DOHH2 (cell line): ENCODE measurements at regions not wholly inside any gene's neighbourhood (a gene's known extent, or its start where the extent isn't known, plus 50 kb on each side); places are given as distances from the start of the nearest gene placed in this dataset.

Experiments used
- H3F3A ChIP-seq: fragments of 200-600 bp; sonication (generic), shearing (Covaris generic); 2 replicates; pipeline ENCODE4 v1.6.0; 2016; ENCODE audit warnings: antibody characterized with exemption, mild to moderate bottlenecking; ENCODE audit not compliant: control insufficient read depth, insufficient read depth
- H3K27ac ChIP-seq: fragments of 200-600 bp; sonication (generic); 2 replicates; pipeline ENCODE4 v1.5.1; 2014; ENCODE audit warnings: low read depth, mild to moderate bottlenecking, low read length, moderate library complexity
- H3K27me3 ChIP-seq: fragments of 200-600 bp; sonication (generic); 2 replicates; pipeline ENCODE4 v1.6.1; 2014; ENCODE audit warnings: mild to moderate bottlenecking, low read length, mixed read lengths; ENCODE audit not compliant: control insufficient read depth
- H3K36me3 ChIP-seq: fragments of 200-600 bp; sonication (generic); 2 replicates; pipeline ENCODE4 v1.6.1; 2014; ENCODE audit warnings: mild to moderate bottlenecking, low read length, moderate library complexity, mixed read lengths; ENCODE audit not compliant: control insufficient read depth
- H3K4me1 ChIP-seq: fragments of 200-600 bp; sonication (generic); 2 replicates; pipeline ENCODE4 v1.6.1; 2014; ENCODE audit warnings: mild to moderate bottlenecking, low read length, mixed read lengths; ENCODE audit not compliant: control insufficient read depth
- H3K4me2 ChIP-seq: fragments of 200-600 bp; sonication (generic); 2 replicates; pipeline ENCODE4 v1.6.0; 2014; ENCODE audit warnings: mild to moderate bottlenecking, low read length, moderate library complexity
- H3K4me3 ChIP-seq: fragments of 200-600 bp; sonication (generic); 2 replicates; pipeline ENCODE4 v1.5.1; 2014; ENCODE audit warnings: mild to moderate bottlenecking, low read length, mixed read lengths
- H3K79me2 ChIP-seq: fragments of 200-600 bp; sonication (generic); 2 replicates; pipeline ENCODE4 v1.6.1; 2014; ENCODE audit warnings: mild to moderate bottlenecking, low read length, mixed read lengths; ENCODE audit not compliant: control insufficient read depth
- H3K9me2 ChIP-seq: fragments of 200-600 bp; sonication (generic); replicated peaks from 2 replicates; pipeline ENCODE4 v1.6.1; 2014; ENCODE audit warnings: mild to moderate bottlenecking, low read length, mixed read lengths; ENCODE audit not compliant: control insufficient read depth
- H3K9me3 ChIP-seq: fragments of 200-600 bp; sonication (generic); 2 replicates; pipeline ENCODE4 v1.6.1; 2014; ENCODE audit warnings: antibody characterized with exemption, low read length, mixed read lengths; ENCODE audit not compliant: control insufficient read depth, insufficient read depth
- H4K20me1 ChIP-seq: fragments of 200-600 bp; sonication (generic); 2 replicates; pipeline ENCODE4 v1.6.0; 2014; ENCODE audit warnings: low read depth, mild to moderate bottlenecking, antibody characterized with exemption, low read length, moderate library complexity; ENCODE audit not compliant: control insufficient read depth, insufficient read depth
- EZH2phosphoT487 ChIP-seq: fragments of 200-600 bp; sonication (generic); IDR thresholded peaks from 2 replicates; pipeline ENCODE4 v1.6.1; 2017; ENCODE audit warnings: borderline replicate concordance, mild to moderate bottlenecking, antibody characterized with exemption, low read length, moderate library complexity, mixed read lengths
- TF ChIP-seq, protein P1 (sequence below): fragments of 200-600 bp; sonication (generic); IDR thresholded peaks from one replicate; pipeline ENCODE4 v1.5.1; 2014; ENCODE audit warnings: antibody characterized with exemption, mild to moderate bottlenecking, low read depth, low read length; ENCODE audit not compliant: poor library complexity, severe bottlenecking

- TF ChIP-seq, protein P1, sequence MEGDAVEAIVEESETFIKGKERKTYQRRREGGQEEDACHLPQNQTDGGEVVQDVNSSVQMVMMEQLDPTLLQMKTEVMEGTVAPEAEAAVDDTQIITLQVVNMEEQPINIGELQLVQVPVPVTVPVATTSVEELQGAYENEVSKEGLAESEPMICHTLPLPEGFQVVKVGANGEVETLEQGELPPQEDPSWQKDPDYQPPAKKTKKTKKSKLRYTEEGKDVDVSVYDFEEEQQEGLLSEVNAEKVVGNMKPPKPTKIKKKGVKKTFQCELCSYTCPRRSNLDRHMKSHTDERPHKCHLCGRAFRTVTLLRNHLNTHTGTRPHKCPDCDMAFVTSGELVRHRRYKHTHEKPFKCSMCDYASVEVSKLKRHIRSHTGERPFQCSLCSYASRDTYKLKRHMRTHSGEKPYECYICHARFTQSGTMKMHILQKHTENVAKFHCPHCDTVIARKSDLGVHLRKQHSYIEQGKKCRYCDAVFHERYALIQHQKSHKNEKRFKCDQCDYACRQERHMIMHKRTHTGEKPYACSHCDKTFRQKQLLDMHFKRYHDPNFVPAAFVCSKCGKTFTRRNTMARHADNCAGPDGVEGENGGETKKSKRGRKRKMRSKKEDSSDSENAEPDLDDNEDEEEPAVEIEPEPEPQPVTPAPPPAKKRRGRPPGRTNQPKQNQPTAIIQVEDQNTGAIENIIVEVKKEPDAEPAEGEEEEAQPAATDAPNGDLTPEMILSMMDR, result no peak
- no peak for TF ChIP-seq EZH2phosphoT487
- Histone ChIP-seq H3K27ac (no peak overlapping the region), H3K36me3 (no peaks in the 10 kb centered on the region), H3K27me3 (peaks cover 33% of the 10 kb centered on the region), H3F3A (no peaks in the 10 kb centered on the region), H3K4me1 (no peaks in the 10 kb centered on the region), H3K4me3 (no peak overlapping the region), H3K4me2 (no peak overlapping the region), H3K9me2 (no peaks in the 10 kb centered on the region), H3K9me3 (no peaks in the 10 kb centered on the region), H4K20me1 (no peaks in the 10 kb centered on the region), H3K79me2 (no peaks in the 10 kb centered on the region)
Measured at GRCh38 chr15:77764095-77764494, 131.4 kb upstream of the LINGO1 start.

GRCh38 chr15:77762747-77763355 lies 130.1 kb upstream of the LINGO1 start:
- no peaks in the 10 kb centered on the region for H3K79me2 ChIP-seq
- no peaks in the 10 kb centered on the region for H4K20me1 ChIP-seq
- peaks cover 33% of the 10 kb centered on the region for H3K27me3 ChIP-seq
- H3K4me3 ChIP-seq, result no peak overlapping the region
- H3K27ac ChIP-seq, result no peak overlapping the region
- no peaks in the 10 kb centered on the region for H3K9me2 ChIP-seq
- no peaks in the 10 kb centered on the region for H3K36me3 ChIP-seq
- no peaks in the 10 kb centered on the region for H3K4me1 ChIP-seq
- H3K9me3 ChIP-seq, result no peaks in the 10 kb centered on the region
- H3K4me2 ChIP-seq, result no peak overlapping the region
- no peak for TF ChIP-seq EZH2phosphoT487
- TF ChIP-seq, protein P1, result no peak
- H3F3A ChIP-seq, result no peaks in the 10 kb centered on the region

DNA sequence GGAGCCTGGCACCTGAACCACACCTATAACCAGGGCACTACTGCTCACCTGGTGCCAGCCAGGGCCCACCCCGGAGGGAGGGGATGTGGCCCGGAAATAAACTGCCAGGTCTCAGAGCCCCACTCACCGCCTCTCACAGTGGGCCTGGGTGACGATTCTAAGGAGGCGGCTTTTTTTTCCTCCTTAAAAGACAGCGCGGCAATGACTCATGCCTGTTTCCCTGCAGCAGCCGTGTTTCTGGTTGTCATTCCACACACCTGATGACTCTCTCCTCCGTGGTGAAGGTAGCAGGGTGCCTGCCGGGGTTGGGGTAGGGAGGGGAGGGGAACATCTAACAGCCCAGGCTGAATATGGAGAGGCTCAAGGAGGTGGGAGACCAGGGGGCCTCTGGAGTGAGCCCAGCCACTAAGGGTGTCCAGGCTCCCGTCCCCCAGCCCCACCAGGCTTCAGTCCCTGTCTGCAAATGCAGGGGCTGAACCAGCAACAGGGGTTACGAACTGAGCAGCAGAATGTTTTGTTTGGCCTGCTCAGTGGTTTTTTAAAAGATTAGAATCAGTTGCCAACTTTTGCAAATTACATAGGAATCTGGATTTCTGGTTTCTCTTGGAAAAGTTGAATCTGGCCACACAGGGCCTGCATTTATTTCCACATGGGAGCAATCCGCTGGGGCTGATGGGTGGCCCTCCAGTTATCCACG lies 127.3 kb upstream of the LINGO1 start:
- Histone ChIP-seq H3K9me2 (no peaks in the 10 kb centered on the region), H3K4me1 (no peaks in the 10 kb centered on the region), H3F3A (no peaks in the 10 kb centered on the region), H3K36me3 (no peaks in the 10 kb centered on the region), H3K4me3 (no peak overlapping the region), H3K27ac (no peak overlapping the region), H3K27me3 (peaks cover 18% of the 10 kb centered on the region), H3K9me3 (no peaks in the 10 kb centered on the region), H3K79me2 (no peaks in the 10 kb centered on the region), H4K20me1 (no peaks in the 10 kb centered on the region), H3K4me2 (no peak overlapping the region)
- TF ChIP-seq EZH2phosphoT487, result no peak
- TF ChIP-seq, protein P1, result no peak
